DMS114 treated with DMSO at 0.1 percent for 48 hours (cell line): ENCODE measurements at regions not wholly inside any gene's neighbourhood (a gene's known extent, or its start where the extent isn't known, plus 50 kb on each side); places are given as distances from the start of the nearest gene placed in this dataset.

Source experiments
- DNase-seq: peaks from one replicate; lab custom pipeline; 2025; ENCODE audit not compliant: unreplicated experiment; lab: John Stamatoyannopoulos, UW

DNA sequence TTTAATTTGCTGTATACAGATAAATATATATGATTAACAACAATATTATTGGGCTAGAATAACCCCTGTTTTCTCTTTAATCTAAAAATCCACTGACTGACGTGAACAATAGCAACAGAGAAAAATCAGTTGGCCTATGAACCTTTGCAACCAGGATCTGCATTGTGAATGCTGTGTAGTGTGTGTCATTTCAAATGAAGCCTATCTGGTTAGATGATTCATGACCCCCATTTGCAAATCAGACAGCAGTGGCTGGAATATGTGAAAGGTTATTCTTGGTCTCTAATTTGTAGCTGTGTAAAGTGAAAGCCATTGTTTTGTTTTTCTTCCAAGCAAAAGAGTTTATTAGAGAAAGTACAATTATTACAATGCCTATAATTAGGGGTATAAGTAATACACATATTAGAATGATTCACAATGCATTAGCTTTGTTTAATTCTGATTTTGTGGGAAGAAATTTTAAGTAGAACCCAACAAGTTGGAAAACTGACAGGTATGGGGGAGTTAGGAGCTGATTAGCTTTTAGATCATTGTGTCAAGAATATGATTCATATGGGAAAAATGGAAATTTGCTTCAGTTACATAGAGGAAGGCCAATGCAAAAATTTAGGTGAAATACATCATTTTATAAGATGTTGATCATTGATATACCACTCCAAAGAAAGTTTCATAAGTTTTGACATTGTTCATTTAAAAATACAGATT lies 1362.2 kb upstream of the TMEFF2 start:
- DNase-seq, result no peak

DNA sequence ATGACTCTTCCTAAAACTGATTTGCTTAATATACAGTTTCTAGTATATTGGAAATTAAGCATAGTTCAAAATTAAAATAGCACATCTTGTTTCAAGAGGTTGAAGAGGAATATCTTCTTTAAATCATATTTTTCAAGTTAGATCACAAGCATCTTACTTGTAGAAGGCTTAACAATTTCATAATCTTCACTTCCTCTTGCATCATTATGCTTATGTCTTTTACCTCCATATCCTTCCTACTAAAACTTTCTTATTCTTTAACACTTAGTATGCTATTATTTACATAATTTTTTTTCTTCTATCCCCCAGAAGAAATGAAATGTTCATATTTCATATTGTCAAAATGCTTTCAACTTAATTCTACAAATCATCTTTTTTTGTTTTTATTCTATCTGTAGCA lies 1354.9 kb upstream of the TMEFF2 start:
- DNase-seq, result no peak

DNA sequence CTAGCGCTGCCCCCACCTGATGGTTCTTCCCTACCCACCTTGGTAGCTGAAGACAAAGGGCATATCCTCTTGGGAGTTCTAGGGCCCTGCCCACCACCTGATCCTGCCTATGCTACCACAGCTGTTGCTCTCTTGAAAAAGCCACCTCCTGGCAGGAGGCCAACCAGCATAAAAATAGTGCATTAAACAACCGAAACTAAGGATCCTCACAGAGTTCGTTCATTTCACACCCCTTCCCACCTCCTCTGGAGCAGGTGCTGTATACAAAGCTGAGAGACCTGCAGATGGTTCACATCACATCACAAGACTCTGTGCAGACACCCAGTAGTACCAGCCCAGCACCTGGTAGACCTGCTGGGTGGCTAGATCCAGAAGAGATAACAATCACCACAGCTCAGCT lies 1348.0 kb upstream of the TMEFF2 start:
- no peak for DNase-seq

DNA sequence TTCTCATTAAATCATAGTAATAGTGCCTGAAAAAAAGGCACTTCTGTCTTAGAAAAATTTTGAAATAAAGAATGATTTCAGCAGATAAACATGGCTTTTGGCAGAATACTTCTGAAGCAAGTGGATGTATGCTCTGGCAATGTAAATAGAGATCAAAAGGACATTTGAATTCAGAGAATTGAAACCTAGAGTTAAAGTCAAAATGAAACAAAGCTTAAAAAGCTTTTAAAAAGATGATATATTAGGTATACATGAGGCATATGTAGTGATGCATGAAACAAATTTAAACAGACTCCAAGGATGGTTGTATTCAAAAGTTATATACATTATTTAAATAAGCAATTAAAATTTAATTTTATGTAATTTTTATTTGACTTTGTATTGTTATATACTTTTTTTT lies 1344.5 kb upstream of the TMEFF2 start:
- DNase-seq, result no peak

DNA sequence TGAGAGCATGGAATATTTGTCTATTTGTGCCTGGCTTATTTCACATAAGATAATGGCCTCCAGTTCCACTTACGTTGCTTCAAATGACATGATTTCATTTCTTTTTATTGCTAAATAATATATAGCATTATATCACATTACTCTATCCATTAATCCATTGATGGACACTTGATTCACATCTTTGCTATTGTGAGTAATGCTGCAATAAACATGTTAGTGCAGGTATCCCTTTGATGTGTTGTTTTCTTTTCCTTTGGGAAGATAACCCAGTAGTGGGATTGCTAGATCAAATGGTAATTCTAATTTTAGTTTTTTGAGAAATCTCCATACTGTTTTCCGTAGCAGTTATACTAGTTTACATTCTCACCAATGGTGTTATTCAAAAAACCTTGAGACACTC lies 1343.3 kb upstream of the TMEFF2 start:
- DNase-seq, result no peak

DNA sequence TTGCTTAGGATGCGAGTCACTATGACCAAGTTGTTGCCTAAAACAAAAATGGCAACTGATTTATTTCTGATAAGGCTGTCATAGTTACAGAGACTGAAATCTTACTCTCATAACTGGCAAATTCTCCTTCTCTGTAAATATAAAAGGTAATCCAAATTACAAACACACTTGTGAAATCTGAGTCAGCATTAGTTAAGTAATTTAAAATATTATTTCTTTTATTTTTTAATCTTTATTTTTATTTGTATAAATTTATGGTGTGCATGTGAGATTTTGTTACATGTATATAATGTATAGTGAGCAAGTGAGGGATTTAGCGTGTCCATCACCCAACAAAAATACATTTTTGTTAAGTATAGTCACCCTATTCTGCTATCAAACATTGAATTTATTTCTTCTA lies 1342.8 kb upstream of the TMEFF2 start:
- DNase-seq, result no peak

DNA sequence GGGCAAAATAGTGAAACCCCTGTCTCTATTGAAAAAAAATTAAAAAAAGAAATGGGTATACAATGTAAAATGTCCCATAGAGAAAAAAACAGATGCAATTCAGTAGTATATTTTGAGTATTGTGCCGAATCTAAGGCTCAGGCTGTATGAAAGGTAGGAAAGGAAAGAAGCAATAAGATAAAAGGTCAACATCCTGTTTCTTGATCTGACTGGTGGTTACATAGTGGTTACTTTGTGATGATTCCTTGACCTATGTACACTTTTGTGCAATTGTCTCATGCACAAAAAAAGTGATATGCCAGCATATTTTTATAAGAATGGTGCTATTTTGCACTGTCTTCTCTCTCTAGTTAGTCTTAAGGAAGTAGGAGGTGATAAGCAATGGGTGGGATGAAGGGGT lies 1333.7 kb upstream of the TMEFF2 start:
- DNase-seq, result no peak

DNA sequence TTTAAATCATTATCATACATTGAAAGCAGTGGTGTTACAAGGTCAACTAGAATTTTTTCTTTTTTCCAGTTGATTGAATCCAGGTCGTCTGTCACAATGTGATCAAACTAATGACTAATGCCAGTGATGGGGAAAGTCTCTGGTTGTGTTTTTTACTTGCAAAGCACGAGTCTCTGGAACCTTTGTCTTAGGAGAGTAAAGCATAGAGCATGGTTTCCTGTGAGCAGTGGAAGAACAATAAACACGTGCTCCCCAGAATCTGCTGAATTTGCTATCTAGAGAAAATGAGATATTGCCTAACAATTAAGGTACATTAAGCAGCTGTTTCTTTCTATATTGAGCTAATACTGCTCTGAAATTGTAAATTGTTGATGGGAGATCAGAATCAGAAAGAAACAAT lies 1332.4 kb upstream of the TMEFF2 start:
- no peak for DNase-seq

DNA sequence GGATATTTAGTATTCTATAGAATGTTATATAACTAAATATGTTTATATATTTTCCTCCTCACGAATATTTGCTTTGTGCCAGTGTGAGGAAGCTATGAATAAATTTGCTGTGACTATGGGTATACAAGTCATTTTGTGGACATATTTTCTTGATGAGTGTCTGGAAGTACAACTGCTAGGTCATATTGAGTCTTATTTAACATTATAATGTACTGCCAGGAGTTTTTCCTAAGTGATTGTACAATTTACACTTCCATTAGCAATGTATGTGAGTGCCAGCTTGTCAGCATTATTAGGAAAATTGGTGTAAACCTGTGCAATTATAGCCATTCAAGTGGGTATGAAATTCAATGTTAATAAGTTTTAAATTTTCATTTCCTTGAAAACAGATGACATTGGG lies 1328.9 kb upstream of the TMEFF2 start:
- DNase-seq, result no peak

DNA sequence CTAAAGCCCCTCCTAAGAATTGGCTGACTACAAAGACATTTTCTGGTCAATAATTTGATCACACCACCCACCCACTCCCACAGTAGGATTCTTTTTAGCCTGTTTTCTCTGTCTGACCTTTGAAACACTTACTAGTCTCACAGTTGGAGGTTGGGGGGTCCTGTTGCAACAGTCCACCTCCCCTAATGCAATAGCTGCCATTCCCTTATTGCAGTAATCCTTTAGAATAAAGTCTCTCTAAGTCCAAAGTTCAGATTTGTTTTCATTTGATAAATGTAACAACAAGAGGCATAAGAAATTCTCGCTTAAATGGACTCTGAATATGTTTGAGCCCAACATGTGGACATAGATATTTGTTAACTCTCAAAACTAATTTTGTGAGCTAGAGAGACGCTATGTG lies 1326.8 kb upstream of the TMEFF2 start:
- DNase-seq, result no peak

DNA sequence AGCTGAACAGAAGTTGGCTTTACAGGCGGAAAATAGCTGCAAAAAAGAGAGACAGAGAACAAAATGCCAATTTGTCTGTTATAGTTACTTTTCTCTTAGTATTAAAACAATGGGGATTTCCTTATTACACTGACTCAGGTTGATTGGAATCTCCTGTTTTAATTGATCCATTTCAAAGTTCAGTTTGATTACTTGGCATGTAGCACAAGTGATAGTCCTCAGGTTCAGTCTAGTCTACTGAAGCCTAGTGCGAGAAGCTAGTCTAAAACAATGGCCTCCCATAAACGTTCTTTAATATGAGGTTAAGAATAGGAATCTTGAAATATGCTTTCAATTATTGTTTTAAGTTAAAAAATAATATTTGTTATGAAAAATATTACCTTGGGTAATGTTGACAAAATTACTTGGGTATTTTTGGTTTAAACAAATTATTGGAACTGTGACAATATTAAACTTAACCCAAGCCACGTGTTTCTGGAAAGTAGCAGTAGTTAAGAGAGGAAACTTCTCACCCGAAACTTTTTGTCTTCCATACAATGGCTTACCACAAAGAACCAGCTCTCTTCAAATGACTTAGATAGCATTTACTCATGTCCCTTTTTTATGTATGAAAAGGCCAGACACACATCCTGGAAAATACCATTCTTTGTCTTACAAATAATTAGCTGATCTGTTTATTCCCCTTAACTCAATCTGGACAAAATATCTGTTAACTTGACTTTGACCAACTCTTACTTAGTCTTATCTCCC lies 1326.2 kb upstream of the TMEFF2 start:
- DNase-seq, result no peak

DNA sequence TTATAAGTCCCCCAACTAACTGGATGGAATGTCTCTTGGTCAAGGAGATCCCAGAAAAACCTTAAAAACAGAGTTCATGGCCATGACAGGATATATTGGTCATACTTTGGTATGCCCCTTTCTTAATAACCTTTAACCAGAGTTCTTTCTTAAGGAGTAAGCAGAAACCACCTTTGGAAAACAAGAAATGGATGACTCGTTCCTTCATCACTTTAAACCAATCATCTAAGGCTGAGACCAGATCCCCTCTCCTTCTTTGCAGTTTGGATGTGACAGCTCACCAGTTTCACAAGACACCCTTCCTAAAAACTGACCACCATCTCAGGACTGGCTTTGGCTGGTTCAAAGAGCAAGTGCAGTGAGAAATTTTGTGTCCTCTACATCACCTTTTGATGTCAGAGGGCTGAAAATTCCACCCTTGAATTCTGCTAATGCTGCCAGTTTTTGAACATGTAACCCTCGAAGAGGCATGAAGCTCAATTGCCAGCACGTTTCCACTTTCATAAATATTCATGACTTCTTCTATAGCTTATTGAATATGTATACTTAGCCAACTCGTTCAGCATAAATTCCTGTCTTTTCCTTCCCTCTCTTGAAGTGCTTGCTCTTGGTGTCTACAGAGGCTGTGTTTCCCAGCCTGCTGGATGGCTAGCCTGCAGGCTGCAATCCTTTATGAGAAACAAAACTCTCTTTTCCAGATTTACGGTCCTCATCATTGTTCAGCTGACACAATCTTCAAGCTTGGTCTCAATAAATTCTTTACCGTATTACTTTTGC lies 1323.5 kb upstream of the TMEFF2 start:
- DNase-seq, result no peak

DNA sequence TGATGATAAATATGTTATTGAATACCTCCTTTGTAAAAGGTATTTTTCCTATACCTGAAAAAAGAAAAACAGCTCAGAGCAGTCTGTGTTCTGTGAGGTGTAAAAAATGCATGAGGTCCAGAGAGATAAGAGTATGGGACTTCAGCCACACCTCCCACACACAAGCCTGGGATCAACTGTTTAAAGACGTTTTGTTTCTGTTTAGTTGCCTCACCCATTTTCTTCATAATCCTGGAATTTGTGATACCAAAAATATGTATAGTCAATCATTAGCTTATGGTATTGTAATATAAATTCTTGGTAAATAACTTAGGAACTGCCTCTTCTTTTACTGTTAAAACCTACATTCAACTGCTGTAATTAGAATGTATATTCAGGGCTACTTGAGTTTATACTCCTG lies 1322.9 kb upstream of the TMEFF2 start:
- DNase-seq, result no peak

DNA sequence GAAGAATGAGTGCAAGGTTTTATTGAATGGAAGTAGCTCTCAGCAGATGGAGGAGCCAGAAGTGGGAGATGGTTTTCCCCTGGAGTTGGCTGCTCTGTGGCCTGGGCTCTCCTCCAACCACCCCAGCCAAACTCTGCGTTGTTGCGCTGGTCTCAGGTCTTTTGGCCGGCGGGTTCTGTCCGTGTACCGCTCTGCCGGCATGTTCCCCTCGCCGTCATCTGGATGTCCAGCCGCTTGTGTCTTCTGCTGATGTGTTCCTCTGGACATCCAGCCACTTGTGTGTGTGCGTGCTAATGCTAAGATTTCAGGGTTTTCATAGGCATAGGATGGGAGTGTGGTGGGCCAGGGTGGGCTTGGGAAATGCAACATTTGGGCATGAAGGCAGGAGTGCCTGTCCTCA lies 1311.3 kb upstream of the TMEFF2 start:
- DNase-seq, result no peak

DNA sequence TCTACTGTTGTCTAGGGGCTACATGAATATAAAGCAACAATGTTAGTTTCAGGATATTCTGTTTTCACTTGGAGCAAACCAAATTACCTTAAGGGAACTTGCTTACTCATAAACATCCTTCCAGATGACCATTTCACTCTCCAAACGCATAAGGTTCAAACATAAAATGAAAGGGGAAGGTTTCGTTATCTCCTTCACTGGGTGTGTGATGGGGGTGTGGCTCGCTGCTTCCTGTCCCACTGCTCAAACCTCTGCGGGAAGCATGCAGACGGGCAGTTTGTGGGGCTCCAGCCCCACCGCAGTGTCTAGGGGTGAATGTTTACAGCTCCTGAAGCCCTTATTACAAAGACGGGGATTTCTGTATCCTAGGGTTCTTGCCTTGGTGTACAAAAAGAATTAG lies 1310.9 kb upstream of the TMEFF2 start:
- DNase-seq, result no peak

DNA sequence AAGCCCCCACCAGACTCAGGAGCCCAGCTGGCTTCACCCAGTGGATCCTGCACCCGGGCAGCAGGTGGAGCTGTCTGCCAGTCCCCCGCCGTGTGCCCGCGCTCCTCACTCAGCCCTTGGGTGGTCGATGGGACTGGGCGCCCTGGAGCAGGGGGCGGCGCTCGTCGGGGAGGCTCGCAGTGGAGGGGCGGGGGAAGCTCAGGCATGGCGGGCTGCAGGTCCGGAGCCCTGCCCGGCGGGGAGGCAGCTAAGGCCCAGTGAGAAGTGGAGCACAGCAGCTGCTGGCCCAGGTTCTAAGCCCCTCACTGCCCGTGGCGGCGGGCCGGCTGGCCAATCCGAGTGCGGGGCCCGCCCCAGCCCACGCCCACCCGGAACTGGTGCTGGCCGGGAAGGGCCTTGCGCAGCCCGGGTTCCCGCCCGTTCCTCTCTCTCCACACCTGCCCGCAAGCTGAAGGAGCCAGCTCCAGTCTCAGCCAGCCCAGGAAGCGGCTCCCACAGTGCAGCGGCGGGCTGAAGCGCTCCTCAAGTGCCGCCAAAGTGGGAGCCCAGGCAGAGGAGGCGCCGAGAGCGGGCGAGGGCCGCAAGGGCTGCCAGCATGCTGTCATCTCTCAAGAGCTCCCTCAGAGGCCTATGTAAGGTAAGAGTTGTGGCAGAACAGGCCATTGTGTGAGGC lies 1307.8 kb upstream of the TMEFF2 start:
- DNase-seq, result no peak

DNA sequence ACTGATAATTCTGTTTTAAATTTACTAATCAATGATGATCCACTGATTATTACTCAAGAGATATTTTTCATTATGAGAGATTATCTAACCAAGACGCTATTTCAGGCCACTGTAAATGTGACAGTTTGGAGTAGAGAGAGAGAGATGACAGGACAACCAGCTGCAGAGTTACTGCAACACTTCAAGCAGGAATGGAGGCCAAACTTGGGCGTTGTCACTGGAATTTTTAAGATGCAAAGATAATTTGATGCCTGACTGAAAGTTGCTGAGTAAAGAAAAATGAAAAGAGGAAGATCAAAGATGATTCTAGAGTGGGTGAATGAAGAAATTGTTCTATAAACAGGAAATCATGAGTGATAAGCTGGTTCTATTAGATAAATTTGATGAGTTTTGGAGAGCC lies 1302.1 kb upstream of the TMEFF2 start:
- no peak for DNase-seq

DNA sequence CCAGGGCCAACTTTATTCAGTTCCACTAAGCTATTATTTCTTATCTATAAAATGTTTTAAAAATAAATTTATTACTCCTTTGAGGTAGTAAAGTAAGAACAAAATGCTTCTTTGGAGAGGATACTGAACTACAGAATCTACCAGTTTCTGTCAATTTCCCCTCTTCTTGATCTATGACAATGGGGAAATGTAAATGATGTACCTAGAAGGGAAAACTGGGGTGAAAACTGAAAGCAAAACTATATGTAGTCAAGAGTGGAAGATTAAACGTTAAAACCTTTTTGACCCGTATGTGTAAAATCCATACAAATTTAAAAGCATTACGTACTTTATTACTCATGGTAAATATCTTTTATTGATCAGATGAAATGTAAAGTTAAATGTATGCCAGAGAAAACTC lies 1287.8 kb upstream of the TMEFF2 start:
- DNase-seq, result no peak

DNA sequence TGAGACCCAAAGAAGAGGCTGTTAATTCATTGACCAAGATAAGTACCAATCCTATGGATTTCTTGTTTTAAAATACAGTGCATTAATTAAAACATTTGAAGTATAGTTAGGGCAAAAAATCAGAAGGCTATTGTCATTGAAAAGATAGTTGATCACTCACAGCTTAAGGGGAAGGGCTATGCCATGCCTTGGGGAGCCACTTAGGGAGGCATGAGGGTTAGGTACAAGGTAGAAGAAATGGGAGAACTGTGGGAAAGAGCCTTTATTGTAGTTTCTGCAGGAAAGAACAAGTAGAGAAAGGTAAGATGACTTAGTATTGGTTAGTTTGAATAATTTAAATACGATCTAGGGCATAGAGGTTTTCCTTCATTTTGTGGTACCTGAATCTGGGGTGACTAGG lies 1285.5 kb upstream of the TMEFF2 start:
- no peak for DNase-seq

DNA sequence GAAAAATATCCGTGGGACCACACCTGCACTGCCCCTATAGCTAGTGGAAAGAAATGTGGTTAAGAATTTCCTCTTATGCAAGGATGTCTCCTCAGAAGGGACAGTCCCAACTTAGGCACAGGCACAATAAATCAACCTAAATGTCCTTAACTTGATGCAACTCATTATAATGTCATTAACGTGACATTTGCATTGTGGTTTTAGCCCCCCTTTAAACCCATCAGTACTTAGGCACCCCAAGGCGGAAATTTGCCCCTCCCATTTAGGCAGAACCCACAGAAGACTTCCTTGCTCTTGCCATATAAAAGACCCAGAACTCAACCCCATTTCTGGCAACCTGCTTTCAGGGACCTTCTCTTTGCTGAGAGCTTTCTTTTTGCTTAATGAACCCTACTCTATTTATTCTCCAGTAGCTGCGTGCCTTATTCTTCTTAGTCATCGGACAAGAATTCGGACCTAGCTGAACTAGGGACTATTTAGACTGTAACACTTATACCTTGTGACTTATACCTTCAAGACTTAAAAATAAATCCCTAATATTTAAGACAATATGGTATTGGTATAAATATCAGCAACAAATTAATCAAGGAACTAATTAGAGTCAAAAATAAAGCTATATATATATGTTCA lies 1281.6 kb upstream of the TMEFF2 start:
- DNase-seq, result no peak

DNA sequence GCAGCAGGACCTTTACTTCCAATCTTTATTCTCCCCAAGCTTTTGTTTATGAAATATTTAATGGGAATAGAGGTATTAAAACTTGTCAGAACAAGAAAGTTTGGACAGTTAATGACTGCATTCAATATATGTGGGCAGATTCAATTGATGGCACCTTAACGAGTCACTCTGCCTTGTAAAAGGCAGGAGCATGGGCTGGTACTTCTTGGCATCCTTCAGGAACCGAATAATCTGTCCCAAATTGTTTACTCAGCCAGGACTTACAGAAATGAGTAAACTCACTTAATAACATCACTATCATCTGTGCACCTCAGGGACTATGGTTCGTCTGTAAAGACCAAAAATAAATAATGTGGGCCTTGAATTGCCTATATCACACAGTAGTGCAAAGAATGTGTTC lies 1280.3 kb upstream of the TMEFF2 start:
- no peak for DNase-seq
